GM20431 (cell line): ENCODE measurements at regions not wholly inside any gene's neighbourhood (a gene's known extent, or its start where the extent isn't known, plus 50 kb on each side); places are given as distances from the start of the nearest gene placed in this dataset.

Experiments used
- in situ Hi-C: fragments of 300-500 bp; cut with MseI, MboI; formaldehyde crosslinking; loops from one replicate; pipeline ENCODE4 v1.15.0; 2020; ENCODE audit warnings: low sequenced_read_pairs; ENCODE audit not compliant: unreplicated experiment

GRCh38 chrX:110588853-110589252, 206.8 kb downstream of the CHRDL1 start:
- in situ Hi-C loops = no loop called here

GRCh38 chrX:110600745-110601310, 194.8 kb downstream of the CHRDL1 start:
- in situ Hi-C loops = no loop called here

DNA sequence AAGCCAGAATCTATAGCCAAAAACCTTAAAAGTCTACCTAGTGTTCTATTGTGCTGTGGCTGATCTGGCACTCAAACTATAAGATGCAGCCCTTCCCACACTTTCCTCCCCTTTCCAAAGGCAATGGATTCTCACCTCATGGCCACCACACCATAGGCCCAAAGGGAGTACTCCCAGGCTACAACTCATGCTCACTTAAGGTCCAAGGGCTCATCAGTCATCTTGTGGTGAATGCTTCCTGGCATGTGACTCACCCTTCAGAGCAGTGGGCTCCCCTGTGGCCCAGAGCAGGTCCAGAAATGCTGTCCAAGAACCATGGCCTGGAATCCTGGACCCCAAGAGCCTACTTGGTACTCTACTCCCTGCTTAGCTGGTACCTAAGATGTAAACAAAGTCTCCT, 181.0 kb downstream of the CHRDL1 start:
- in situ Hi-C loops = no loop called here
